ENCODE measurements at regions not wholly inside any gene's neighbourhood (a gene's known extent, or its start where the extent isn't known, plus 50 kb on each side); places are given as distances from the start of the nearest gene placed in this dataset.

DNA sequence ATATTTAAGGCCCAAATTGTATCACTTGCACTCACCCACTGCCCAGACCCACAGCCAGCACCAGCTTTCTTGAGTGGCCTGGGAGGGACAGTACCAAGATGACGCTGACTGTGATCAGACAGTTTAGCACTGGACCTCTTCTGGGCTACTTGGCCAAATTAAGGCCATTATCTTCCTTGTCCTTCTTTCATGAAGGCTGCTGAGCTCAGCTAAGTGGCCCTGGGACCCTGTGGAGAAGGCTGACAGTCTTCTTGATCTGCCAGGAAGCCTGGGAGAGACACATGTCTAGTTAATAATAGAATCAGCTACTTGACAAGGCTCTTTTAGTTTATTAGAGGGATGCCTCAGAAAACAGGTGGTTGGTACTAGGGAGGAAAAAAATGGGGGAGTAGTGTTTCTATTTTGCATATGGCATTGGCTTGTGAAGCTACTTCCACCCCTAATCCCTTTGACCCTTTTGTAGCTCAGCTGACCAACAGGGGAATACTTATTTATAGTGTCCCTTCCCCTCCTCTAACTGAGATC is 127.9 kb upstream of the NTM start:
- TF ChIP-seq ZEB2 (tag by site-specific recombination; IDR thresholded peaks at IDR 0.05), result no peak
- TF ChIP-seq ZNF214 (tag by site-specific recombination; IDR thresholded peaks at IDR 0.05; ENCODE audit: borderline replicate concordance), result no peak
- TF ChIP-seq CTCF (tag by site-specific recombination; IDR thresholded peaks at IDR 0.05), result no peak
- TF ChIP-seq ZSCAN5A (tag by site-specific recombination; IDR thresholded peaks at IDR 0.05), result no peak
- no peak for TF ChIP-seq IKZF3 (tag by site-specific recombination; IDR thresholded peaks at IDR 0.05)

All from HEK293 (cell line).